HG03280 (cell line): ENCODE measurements at regions not wholly inside any gene's neighbourhood (a gene's known extent, or its start where the extent isn't known, plus 50 kb on each side); places are given as distances from the start of the nearest gene placed in this dataset.

ENCODE experiments used
- ATAC-seq: cut with Tn5 transposase; IDR thresholded peaks from one replicate; pipeline ENCODE4 v1.9.1; 2021; ENCODE audit warnings: mild to moderate bottlenecking, moderate library complexity; ENCODE audit not compliant: unreplicated experiment

GRCh38 chr3:107082527-107082926 is 294.7 kb upstream of the CCDC54 start:
- no peak for ATAC-seq

GRCh38 chr3:107085261-107085660 is 292.0 kb upstream of the CCDC54 start:
- no peak for ATAC-seq

DNA sequence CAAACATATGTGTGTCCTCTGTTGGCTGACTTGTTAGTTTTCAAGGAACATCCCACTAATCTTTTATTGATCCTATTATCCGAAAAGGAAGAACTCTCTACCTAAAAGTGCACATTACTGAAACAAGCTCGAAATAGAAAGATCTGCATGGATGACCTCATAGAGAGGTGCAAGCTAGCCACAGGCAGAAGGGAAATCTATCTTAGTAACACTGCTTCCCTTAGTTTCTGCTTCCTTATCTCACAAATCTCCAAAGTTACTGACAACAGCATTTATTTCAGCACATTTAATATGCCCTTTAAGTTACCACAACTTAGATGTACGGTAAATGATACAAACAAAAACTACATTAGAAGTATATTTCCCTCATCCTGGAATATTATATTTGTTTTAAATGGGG is 285.1 kb upstream of the CCDC54 start:
- no peak for ATAC-seq

DNA sequence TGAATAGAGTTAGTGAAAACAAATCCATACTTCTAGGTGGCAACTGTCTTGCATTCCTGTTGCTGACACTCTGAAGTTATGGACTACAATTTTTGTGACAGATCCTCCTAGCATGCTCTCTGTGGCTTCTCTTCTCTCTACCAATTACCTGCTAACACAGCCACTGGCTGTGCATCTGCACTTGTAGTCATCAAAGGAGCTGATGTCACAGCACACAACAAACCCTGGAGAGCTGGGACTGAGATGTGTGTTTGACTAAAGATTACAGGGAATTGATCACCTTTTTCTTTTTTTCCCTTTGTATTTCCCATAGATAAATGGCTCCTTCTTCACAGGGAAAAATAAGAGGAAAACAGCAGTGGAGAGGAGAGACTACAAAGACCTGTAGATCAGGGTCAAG is 278.4 kb upstream of the CCDC54 start:
- ATAC-seq: no peak

GRCh38 chr3:107100137-107100536 is 277.1 kb upstream of the CCDC54 start:
- ATAC-seq: no peak

GRCh38 chr3:107100573-107100972 is 276.7 kb upstream of the CCDC54 start:
- ATAC-seq: no peak

DNA sequence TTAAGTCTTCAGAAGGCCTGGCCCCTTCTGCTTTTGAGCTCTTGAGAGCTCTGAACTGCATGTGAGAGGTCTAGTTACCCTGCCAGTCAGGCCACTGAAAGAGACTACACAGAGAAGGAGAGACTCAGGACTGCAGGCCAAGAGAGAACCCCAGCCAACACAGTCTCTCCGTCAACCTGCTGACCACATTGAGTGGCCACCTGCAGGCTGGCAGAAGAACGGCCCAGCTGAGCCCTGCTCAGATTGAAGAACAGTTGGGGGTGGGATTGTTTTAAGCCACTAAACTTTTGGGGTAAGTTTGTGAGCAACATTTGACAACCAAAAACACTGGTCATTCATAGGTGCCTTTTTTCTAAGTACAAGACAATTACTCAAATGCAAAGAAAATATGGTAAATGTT is 273.5 kb upstream of the CCDC54 start:
- no peak for ATAC-seq

DNA sequence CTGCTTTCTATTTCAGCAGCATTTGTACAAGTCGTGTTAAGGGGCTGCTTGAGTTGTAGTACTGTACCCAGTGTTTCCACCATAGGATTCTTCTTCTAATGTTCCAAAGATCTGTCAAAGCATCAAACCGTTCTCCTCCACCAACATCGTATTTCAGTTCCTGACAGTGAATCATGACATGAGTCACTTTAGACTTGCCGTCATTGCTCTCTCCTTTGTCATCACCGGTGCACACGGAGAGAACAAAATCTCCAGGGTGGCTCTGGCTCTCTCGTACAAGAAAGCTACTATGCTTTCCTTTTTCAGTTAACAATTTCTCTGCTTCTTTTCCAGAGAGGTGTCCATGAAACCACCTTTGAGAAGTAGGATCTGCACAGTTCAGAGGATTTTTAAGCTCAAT is 270.9 kb upstream of the CCDC54 start:
- ATAC-seq: no peak

- no peak for ATAC-seq
Measured at GRCh38 chr3:107106907-107107306, 270.3 kb upstream of the CCDC54 start.

DNA sequence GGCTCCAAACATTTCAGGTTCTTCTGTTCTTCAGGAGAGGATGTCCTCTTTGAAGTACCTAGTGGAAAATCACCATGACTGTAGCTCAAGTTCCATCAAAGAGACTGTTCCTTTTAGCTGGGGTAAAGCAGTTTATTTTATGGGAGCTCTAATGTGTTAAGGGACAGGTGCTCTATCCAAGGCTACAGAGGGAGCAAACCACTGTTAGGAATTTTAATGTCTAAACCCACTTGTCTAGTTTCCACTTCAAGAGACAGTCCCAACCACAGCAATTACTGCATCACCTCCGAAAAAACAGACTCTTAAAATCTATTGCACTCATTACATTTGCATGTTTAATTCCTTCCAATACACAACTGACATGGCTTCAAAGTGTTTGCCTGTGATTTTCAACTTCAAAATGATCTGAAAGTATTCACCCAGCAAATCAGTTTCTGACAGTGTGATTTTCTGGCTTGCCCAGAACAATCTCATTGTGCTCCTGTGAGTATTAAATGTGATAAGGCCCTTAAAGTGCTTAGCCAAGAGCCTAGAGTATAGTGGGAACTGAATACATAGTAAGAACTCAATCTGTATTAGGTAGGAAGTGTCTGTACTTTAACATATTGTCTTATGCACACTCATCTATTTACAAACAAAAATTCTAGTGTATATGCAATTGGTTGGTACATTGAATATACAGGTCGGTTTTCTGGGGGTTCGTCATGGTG is 266.5 kb upstream of the CCDC54 start:
- ATAC-seq: no peak

- no peak for ATAC-seq
Measured at GRCh38 chr3:107111872-107112271, 265.4 kb upstream of the CCDC54 start.

- no peak for ATAC-seq
Measured at GRCh38 chr3:107112356-107112755, 264.9 kb upstream of the CCDC54 start.

- no peak for ATAC-seq
Measured at GRCh38 chr3:107116251-107116650, 261.0 kb upstream of the CCDC54 start.

GRCh38 chr3:107117156-107117555 is 260.1 kb upstream of the CCDC54 start:
- ATAC-seq: no peak

DNA sequence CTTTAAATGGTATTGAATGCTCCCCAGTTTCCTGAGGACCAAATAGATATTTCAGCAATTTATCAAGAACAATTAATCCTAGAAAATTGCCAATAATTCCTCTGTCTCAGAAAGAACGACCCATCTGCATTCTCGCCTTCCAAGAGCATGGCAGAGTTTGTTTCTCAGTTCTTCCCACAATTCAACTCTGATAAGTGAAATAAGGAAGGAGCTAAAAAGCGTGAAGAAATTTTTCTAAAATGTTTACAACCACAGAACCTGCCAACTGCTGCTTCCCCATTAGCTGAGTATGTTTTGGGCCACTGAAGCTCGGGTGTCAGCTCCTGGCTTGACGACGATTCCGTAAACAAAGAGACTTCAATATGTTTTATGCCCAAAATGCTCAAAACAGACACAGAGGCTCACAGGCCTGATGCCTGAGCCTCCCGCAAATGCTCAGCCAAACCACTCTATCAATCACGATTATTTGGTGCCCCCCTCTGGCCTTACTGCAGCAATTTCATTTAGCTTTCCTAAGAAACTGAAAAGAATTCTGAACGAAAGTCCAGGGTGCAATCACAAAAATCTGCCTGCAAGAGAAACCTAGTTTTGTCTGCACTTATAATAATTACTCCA is 259.2 kb upstream of the CCDC54 start:
- ATAC-seq: no peak

- no peak for ATAC-seq
Measured at GRCh38 chr3:107124885-107125284, 252.4 kb upstream of the CCDC54 start.

DNA sequence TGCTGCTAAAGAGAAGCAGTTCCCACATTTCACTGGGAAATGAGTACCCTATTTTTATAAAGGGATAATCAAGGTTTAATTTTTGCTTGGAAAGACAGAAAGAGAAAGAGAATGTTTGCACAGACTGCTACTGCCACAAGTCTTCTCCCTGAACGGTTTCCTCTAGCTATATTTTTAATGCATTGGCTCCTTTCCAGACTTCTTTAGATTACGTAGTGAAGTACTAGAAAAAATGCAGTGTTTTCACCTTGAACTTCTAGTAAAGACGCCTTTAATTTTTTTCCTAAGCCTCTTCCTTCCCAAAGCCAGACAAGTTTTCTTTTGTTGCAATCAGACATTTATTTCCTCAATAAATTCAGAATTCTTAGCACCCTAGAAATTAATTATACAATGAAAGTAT is 248.3 kb upstream of the CCDC54 start:
- no peak for ATAC-seq

GRCh38 chr3:107130089-107130700 is 247.0 kb upstream of the CCDC54 start:
- no peak for ATAC-seq

DNA sequence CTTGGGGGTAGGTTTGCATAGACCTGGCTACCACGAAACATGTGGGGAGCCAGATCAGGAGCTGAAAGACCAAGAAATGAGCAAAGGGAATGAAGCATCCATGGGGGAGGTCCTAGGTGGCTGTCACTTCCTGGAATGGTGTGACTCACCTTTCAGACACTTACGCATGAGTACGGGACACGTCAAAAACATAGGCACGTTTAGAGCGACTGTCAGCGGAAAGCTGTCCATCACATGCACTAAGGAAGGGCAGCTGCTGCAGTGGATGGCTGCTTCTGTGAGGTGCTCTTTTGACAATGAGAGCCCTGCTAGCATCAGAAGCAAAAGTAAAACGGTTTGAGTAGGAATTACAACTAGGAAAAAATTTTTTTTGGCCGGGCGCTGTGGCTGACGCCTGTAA is 244.6 kb upstream of the CCDC54 start:
- ATAC-seq: no peak

GRCh38 chr3:107133891-107134290 is 243.3 kb upstream of the CCDC54 start:
- no peak for ATAC-seq

DNA sequence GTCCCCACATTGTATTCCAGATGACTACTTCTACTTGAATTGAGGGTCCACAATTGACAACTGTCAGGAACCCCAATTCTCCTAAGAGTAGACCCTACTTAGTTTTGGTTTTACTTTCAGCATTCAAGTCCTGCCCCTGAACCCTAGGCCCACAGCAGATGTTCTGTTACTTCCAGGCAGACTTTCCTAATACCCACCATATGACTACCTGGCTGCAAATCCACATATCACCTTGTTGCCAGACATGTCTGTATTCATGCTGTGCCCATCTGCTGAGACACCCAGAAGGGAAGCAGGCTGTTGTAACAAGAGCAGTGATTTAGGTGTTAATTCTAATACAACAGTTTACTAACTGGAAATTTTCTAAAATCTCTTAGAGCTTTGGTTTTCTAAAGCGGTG is 235.1 kb upstream of the CCDC54 start:
- no peak for ATAC-seq

GRCh38 chr3:107142786-107143575 is 234.3 kb upstream of the CCDC54 start:
- no peak for ATAC-seq
